GM12878 (cell line): ENCODE measurements at regions not wholly inside any gene's neighbourhood (a gene's known extent, or its start where the extent isn't known, plus 50 kb on each side); places are given as distances from the start of the nearest gene placed in this dataset.

ENCODE experiments used
- CTCF ChIP-seq, 3 experiments: IDR thresholded peaks in 2 of 3; conservative IDR thresholded peaks in 1 of 3; 2 replicates each; pipeline ENCODE4 v1.5.1; 2011; ENCODE audit warnings: low read depth in 3 of 3, low read length in 3 of 3, mild to moderate bottlenecking in 3 of 3, control low read depth in 2 of 3, moderate library complexity in 2 of 3, inconsistent platforms in 1 of 3, mixed read lengths in 1 of 3; ENCODE audit not compliant: control insufficient read depth in 2 of 3, insufficient read depth in 1 of 3; ENCODE audit errors: extremely low read depth in 1 of 3
- EP300 ChIP-seq, 2 experiments: fragments of 150-350 bp in 1 of 2; IDR thresholded peaks; 2 replicates each; pipeline ENCODE4 v1.6.1; 2011 to 2012; ENCODE audit warnings: low read depth in 2 of 2, low read length in 2 of 2, borderline replicate concordance in 1 of 2, improper control_type of control experiment in 1 of 2, inconsistent platforms in 1 of 2; ENCODE audit not compliant: control insufficient read depth in 1 of 2
- HCFC1 ChIP-seq: fragments of 150-350 bp; IDR thresholded peaks from 2 replicates; pipeline ENCODE4 v1.6.1; 2014; ENCODE audit warnings: low read length
- JUNB ChIP-seq: IDR thresholded peaks from 2 replicates; pipeline ENCODE4 v1.6.1; 2016; ENCODE audit warnings: antibody characterized with exemption, mild to moderate bottlenecking
- NFIC ChIP-seq: IDR thresholded peaks from 2 replicates; pipeline ENCODE4 v1.6.1; 2012; ENCODE audit warnings: low read depth, mild to moderate bottlenecking, inconsistent platforms, low read length, moderate library complexity
- POLR2A ChIP-seq: IDR thresholded peaks from 2 replicates; pipeline ENCODE4 v1.6.1; 2011; ENCODE audit warnings: low read depth, mild to moderate bottlenecking, low read length
- RAD51 ChIP-seq: fragments of 450-650 bp; IDR thresholded peaks from 2 replicates; pipeline ENCODE4 v1.6.1; 2016; ENCODE audit warnings: moderate library complexity, mild to moderate bottlenecking, inconsistent platforms
- RCOR1 ChIP-seq: conservative IDR thresholded peaks from 2 replicates; pipeline ENCODE4 v1.6.1; 2012; ENCODE audit warnings: low read depth, low read length, improper control_type of control experiment
- RFX5 ChIP-seq: IDR thresholded peaks from 2 replicates; pipeline ENCODE4 v1.6.1; 2011; ENCODE audit warnings: low read depth, low read length, improper control_type of control experiment
- SMC3 ChIP-seq: IDR thresholded peaks from 2 replicates; pipeline ENCODE4 v1.6.1; 2011; ENCODE audit warnings: low read length, improper control_type of control experiment, borderline replicate concordance
- SUZ12 ChIP-seq: fragments of 200-600 bp; sonication (generic); IDR thresholded peaks from one replicate; pipeline ENCODE4 v1.6.1; 2018; ENCODE audit warnings: antibody characterized with exemption, mild to moderate bottlenecking; ENCODE audit not compliant: unreplicated experiment
- YY1 ChIP-seq: IDR thresholded peaks from 2 replicates; pipeline ENCODE4 v1.6.1; 2011; ENCODE audit warnings: low read depth, mild to moderate bottlenecking, low read length
- ZNF217 ChIP-seq: fragments of 450-650 bp; IDR thresholded peaks from 2 replicates; pipeline ENCODE4 v1.6.1; 2017; ENCODE audit warnings: antibody characterized with exemption, mild to moderate bottlenecking

GRCh38 chr12:131202592-131203378, 249.1 kb downstream of the ADGRD1 start:
- no peak for TF ChIP-seq RAD51
- TF ChIP-seq POLR2A = no peak
- no peak for TF ChIP-seq SUZ12
- no peak for TF ChIP-seq CTCF (IDR thresholded peaks at IDR 0.05 in 2 of 3, conservative IDR thresholded peaks at IDR 0.05 in 1 of 3; ENCODE audit: control insufficient read depth in 2 of 3, extremely low read depth in 1 of 3, insufficient read depth in 1 of 3, low read depth in 3 of 3, low read length in 3 of 3)
- TF ChIP-seq SMC3 = no peak
- no peak for TF ChIP-seq EP300 (IDR thresholded peaks at IDR 0.05; ENCODE audit: borderline replicate concordance in 1 of 2, control insufficient read depth in 1 of 2, low read depth in 2 of 2, low read length in 2 of 2)
- TF ChIP-seq RFX5 = no peak
- no peak for TF ChIP-seq NFIC
- TF ChIP-seq YY1 = no peak
- TF ChIP-seq RCOR1 = no peak
- TF ChIP-seq JUNB = no peak
- TF ChIP-seq ZNF217 = no peak
- TF ChIP-seq HCFC1 = no peak
